Transverse colon (tissue), 4 donors: ENCODE measurements at regions not wholly inside any gene's neighbourhood (a gene's known extent, or its start where the extent isn't known, plus 50 kb on each side); places are given as distances from the start of the nearest gene placed in this dataset.

Experiments used
- EP300 ChIP-seq: sonication (generic); formaldehyde crosslinking; IDR thresholded peaks from one replicate; pipeline ENCODE4 v1.6.1; 2017; ENCODE audit warnings: antibody characterized with exemption, low read depth
- POLR2A ChIP-seq: fragments of 450-650 bp; IDR thresholded peaks from one replicate; pipeline ENCODE4 v1.6.1; 2016; ENCODE audit warnings: antibody characterized with exemption, mild to moderate bottlenecking, moderate library complexity
- POLR2AphosphoS5 ChIP-seq, 3 donors: sonication (generic); formaldehyde crosslinking; IDR thresholded peaks; one replicate each; pipeline ENCODE4 v1.6.1; 2016; ENCODE audit warnings: antibody characterized with exemption in 3 of 3
- TF ChIP-seq, protein P1 (sequence below), 5 experiments: fragments of 200-600 bp in 3 of 5; fragments of 450-650 bp in 2 of 5; sonication (generic) in 3 of 5; IDR thresholded peaks; 1 replicate in 2 of 5; 2 replicates in 3 of 5; pipeline ENCODE4 v1.5.1; 2016 to 2017; ENCODE audit warnings: antibody characterized with exemption in 5 of 5, inconsistent platforms in 3 of 5, mild to moderate bottlenecking in 2 of 5, moderate library complexity in 1 of 5

- no peak for TF ChIP-seq POLR2A
- no peak for TF ChIP-seq POLR2AphosphoS5 (IDR thresholded peaks at IDR 0.05)
- TF ChIP-seq, protein P1, sequence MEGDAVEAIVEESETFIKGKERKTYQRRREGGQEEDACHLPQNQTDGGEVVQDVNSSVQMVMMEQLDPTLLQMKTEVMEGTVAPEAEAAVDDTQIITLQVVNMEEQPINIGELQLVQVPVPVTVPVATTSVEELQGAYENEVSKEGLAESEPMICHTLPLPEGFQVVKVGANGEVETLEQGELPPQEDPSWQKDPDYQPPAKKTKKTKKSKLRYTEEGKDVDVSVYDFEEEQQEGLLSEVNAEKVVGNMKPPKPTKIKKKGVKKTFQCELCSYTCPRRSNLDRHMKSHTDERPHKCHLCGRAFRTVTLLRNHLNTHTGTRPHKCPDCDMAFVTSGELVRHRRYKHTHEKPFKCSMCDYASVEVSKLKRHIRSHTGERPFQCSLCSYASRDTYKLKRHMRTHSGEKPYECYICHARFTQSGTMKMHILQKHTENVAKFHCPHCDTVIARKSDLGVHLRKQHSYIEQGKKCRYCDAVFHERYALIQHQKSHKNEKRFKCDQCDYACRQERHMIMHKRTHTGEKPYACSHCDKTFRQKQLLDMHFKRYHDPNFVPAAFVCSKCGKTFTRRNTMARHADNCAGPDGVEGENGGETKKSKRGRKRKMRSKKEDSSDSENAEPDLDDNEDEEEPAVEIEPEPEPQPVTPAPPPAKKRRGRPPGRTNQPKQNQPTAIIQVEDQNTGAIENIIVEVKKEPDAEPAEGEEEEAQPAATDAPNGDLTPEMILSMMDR (IDR thresholded peaks at IDR 0.05) = no peak
- no peak for TF ChIP-seq EP300
Observed at GRCh38 chr4:181431661-181432060, 811.5 kb upstream of the TENM3 start.
